Activated CD4-positive, CD25-positive, alpha-beta regulatory T cell treated with anti-CD3 and anti-CD28 coated beads, Interleukin-2, amount 50 U/mL, for 24 hours (primary cell): ENCODE measurements at regions not wholly inside any gene's neighbourhood (a gene's known extent, or its start where the extent isn't known, plus 50 kb on each side); places are given as distances from the start of the nearest gene placed in this dataset.
"Not testable (repeated sequence)": the region's sequence is repeated elsewhere in the genome, so short reads cannot be mapped to it uniquely, and the experiment has no call there.

ENCODE experiments used
- ATAC-seq, 2 donors: fragments of 150-1000 bp; cut with Tn5 transposase; one replicate each; pipeline ENCODE4 v1.10.0; 2021; ENCODE audit warnings: mild to moderate bottlenecking in 1 of 2, moderate library complexity in 1 of 2

DNA sequence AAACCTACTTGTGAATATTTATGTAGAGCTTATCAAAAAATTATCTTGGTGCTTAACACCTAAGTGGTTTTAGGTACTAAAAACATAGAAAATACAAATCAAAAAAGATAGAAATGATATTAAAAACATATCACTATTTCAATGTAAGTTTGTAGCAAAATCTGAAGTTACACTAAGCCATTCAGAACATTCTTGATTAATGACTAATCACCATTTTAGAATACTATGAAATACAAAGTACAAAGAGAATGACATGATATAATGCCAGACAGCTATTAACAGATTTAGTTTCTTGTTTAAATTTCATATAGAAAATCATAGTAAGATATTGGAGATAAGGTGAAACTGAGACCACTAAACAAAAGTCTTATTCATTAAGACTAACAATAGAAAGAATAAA, 169.7 kb upstream of the AGTR1 start:
- ATAC-seq = no peak

DNA sequence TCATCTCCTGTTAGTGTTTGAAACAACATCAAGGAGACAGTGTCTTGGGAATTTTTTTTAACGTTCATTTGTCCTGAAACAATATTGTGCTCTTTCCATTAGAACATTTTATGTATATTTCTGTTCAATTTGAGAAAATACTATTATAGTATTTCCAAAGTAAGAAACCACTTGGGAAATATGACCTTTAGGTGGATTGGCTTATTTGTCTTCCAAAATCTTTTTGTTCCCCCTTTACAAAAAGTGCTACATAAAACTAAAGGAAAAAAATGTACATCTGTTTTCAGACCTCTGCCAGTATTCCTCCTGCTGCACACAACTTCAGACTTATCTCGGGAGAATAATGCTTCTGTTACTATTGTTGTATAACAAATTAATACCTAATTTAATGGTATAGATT, 165.9 kb upstream of the AGTR1 start:
- ATAC-seq = no peak

DNA sequence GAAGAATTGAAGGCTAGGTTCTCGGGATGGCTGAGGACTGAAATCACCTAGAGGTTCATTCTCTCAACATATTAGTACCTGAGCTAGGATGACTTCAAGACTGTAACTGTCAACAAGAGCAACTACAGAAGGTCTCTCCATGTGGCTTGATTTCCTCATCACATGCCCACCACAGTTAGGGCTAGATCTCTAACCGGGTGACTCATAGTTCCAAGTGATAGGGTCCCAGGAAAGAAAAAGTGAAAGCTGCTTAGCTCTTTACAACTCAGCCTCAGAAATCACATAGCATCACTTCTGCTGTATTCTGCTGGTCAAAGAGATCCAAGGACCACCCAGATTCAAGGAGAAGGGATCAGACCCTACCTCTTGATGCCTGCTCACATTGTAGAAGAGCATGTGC, 165.4 kb upstream of the AGTR1 start:
- no peak for ATAC-seq

DNA sequence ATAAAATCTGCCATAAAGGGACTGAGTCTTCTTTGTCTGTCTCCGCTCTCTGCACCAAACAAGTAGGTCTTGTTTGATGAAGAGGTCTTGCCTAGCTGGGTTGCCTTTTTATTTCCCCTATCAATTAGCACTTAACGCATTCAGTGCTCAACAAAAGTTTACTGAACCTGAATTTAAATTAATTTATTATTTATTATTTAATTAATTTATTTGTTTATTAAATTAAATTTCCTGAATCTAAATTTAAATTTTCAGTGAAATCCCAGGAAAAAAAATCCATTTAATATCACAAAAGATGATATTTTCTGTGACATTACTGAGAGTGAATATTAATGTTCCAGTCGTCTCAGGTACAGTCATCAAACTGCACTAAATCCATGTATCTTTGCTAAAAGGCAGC, 164.9 kb upstream of the AGTR1 start:
- no peak for ATAC-seq

DNA sequence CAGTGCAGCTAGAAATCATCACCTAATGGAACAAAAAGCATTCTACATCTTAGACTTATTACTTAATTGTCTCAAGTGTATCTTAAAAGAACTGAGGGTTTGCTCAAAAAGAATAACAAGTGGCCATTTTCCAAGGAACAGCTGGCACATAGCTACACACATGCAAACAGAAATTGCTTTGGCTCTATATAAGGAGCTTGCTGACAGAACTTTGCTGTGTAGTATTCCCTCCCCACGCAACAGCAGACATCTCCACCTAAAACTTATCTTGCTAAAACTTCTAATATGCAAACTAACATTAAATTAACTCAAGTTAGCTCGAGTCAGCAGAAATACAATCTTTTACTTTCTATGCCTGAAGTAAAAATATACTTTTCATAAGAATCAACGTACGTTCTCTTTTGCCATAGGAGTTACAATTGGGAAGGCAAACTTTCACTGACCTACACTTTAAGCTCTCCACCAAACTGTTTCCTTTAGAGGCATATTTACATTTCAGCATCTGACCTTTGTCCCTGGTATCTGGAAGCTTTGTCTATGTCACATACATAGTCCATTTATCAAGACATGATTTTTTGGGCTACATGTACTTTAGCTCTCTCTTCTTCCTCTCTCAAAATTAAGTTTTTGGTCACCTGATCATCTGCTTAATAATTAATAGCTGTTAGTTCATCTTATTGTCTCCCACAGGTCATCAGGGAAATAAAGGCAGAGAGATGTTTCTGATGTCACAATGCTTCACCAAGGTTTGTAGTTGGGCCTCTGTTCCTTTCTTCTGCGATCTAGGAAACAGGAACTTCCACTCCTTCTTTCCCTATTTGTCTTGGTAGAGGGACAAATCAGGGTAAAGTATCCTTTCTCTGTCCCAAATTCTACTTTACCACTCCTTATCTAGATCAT, 163.4 kb upstream of the AGTR1 start:
- no peak for ATAC-seq

DNA sequence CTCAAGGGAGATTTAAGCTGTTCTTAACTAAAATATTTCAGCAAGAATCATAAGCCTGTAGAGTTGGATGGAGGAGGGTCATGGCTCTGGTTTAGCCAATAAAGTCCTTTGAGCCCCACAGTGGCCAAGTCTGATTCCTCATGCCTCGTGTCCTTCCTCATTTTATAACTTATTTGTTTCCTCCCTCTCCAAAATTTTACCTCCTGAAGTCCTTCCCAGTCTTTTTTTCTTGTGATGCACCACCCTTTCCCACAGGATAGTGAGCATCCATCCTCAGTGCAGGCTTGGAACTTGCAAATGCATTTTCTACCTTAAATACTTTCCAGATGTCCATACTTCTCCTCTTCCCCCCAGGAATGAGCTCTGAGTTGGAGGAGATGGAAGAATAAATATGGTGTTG, 162.7 kb upstream of the AGTR1 start:
- ATAC-seq = no peak

DNA sequence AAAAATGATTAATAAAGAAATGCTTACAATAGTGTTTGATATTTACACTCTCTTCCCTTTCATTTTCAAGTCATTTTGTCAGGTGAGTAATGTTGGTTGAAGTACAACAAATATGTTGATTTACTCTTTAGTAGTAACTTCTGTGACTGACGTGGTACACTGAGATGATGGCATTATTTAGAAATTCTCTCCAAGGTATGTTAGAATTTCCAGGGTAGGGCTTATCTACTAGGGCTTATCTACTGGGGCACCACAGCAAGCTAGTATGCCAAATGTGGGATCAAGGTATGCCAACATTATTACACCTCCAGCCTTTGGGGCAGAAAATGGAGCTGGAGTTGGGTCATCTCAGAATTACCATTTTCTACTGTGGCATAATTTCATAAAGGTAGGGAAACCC, 157.4 kb upstream of the AGTR1 start:
- no peak for ATAC-seq

DNA sequence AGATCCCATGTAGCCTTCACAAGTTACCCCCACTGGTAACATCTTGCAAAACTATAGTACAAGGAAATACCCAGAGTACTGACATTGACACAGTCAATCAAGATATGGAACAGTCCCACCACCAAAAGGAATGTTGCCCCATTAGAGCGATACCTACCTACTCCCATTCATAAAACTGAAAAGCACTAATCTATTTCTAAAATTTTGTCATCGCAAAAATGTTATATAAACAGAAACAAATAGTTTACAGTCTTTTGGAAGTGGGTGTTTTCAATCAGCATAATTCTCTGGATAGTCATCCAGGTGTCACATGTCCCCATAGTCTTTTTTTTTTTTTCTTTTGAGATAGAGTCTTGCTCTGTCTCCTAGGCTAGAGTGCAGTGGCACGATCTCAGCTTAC, 156.9 kb upstream of the AGTR1 start:
- no peak for ATAC-seq

DNA sequence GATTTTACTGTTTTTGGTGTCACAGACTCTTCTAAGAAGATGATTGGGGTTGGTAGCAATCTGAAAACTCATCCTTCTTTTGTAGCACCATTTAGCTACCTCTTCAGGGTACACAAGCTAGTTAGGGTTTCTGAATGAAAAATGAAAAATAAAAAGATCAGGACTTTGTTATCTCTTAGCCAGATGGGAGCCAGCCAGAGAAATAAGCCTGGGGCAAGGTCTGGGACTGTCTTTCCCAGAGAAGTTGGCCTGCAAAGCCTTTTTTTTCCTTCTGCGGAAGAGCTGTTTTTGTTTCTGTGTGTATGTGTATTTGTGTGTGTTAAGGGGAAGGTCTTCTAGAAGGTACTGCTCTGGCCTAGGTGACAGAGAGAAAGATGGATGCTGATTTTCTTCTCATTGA, 150.7 kb upstream of the AGTR1 start:
- ATAC-seq = no peak

DNA sequence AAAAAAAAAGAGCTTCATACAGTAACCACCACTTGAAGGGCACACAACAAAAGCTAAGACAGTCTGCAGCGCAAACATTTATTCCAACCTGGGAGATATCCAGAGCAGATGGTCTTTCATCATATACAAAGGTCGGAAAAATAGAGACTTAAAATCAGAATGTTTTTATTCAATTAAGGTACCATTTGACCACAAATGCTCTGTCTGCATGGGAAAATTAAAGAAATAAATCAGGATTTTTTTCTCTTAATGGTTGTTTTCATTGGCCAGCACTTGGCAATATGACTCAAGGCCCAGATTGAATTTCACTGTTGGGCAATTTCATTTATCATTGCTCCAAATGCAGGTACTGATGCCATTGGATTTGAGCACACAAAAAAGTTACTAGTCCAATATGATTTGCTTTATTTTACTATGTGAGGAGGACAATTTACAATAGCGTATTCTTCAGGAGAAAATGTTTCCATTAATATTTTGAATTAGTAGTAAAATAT, 145.9 kb upstream of the AGTR1 start:
- no peak for ATAC-seq

DNA sequence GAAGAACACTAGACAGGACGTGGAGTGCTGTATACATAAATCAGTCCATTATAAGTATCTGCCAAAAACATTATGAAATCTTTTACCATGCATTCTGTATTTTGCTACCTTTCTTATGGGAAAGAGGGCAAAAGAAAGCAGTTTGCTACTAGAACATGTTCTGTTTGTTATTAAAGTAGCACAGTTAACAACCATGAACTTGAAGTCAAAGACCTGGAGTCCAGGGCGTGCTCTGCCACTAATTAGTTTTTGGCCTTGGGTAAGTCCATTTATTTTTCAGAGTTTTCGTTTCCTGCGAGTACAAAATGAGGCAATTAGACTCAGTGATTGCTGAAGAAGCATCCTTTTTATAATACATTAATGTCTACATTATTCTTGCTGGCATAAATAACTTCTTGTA, 143.3 kb upstream of the AGTR1 start:
- no peak for ATAC-seq

DNA sequence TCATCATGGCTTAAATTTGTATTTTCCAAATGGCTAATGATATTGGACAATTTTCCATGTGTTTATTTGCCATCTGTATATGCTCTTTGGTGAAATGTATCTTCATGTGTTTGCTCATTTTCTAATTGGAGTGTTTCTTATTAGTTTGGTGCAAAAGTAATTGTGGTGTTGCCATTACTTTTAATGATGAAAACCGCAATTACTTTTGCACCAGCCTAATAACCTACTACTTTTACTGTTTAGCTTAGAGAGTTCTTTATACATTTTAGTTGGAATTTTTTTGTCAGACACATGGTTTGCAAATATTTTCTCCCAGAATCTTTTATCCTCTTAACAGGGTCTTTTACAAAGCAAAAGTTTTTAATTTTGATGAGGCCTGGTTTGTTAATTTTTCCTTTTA, 141.0 kb upstream of the AGTR1 start:
- ATAC-seq = no peak

DNA sequence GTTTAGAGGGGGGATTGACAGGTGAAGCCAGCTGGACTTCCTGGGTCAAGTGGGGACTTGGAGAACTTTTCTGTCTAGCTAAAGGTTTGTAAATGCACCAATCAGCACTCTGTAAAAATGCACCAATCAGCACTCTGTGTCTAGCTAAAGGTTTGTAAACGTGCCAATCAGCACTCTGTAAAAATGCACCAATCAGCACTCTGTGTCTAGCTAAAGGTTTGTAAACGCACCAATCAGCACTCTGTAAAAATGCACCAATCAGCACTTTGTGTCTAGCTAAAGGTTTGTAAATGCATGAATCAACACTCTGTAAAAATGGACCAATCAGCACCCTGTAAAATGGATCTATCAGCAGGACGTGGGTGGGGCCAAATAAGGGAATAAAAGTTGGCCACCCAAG, 120.1 kb upstream of the AGTR1 start:
- not testable (repeated sequence) for ATAC-seq

DNA sequence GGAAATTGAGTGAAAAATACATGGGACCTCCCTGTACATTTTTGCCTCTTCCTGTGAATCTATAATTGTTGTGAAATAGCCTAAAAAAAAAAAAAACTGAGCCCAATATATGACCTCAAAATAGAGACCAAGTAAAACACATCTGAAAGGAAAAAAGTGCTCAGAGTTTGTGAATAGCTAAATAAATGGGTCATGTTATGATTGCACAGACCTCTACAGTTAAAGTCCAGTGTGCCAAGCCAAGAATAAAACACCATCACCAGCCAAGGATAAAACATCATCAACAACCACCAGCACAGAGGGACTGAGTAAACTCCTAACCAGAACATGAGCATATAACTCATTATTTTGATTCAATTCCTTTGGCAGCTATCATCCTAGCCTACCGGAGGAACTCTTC, 115.6 kb upstream of the AGTR1 start:
- no peak for ATAC-seq

DNA sequence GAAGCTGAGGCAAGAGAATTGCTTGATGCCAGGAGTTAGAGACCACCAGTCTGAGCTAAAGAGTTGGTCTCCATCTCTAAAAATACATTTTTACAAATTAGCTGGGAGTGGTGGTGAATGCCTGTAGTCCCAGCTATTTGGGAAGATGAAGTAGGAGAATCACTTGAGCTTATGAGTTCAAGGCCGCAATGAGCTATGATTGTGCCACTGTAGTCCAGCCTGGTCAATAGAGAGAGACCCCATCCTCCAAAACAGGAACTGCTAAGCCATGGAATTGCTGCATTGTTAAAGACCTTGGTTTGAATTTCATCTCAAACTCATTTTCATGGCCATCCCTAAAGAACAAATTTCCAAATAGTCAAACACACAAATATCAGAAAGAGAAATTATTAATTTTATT, 113.9 kb upstream of the AGTR1 start:
- ATAC-seq = no peak

DNA sequence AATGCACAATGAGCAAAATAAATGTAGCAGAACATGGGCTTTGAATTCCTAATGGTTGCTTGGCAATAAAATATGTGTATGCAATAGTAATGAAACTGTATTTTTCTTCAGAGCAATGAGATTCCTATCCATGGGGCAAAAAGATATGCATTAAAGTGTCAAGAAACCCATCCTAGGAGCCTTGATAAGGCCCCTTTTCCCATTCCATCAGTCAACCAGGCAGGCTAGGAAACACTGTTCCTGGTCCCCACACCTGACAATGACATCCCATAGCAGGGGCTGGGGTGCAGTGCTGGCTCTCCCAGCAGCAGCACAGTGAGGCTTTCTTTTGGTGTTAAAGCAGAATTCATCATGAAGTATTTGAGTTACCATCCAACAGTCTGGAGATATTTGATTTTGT, 113.3 kb upstream of the AGTR1 start:
- no peak for ATAC-seq

DNA sequence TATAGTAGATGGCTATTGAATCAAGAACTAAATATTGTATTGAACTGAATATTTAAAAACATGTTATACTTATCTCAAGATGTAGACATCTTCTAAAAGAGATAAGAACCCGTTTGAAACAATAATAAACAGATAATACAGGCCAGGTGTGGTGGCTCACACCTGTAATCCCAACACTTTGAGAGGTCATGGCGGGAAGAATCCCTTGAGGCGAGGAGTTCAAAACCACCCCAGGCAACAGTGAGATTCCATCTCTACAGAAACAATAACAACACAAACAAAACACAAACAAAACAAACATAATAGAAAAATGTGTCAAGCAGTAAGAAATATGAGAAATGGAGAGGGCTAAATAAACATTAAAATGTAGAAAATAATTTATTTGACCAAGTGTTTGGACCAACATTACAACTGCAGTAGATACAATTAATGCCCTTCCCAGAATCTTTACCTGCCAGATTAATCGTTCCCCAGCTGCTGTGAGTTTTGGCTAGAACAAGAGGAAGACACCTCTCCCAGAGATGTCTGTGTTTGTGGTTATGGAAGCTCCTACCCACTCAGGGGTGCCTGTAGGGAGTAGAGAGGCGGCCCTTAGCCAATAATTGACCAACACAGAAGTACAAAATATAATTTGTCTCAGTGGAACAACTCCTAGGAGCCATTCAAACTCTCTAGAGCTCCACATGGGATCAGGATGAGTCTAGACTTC, 111.9 kb upstream of the AGTR1 start:
- ATAC-seq = no peak

DNA sequence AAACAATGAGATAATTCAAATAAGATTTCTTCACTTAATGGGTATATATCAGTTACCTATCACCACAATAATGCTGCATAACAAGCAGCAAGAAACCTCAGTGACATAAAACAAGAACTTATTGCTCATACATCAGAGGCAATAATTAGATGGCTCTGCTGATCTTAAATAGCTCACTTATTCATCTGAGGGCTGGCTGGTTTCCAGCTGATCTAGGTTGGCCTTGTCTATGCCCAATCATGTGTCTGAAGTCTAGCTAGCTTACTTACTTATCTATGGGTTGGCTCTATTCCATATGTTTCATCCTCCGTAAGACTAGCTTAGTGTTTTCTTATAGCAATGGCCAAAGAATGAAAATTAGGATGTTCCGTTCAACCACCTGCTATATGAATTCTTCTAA, 109.4 kb upstream of the AGTR1 start:
- no peak for ATAC-seq

DNA sequence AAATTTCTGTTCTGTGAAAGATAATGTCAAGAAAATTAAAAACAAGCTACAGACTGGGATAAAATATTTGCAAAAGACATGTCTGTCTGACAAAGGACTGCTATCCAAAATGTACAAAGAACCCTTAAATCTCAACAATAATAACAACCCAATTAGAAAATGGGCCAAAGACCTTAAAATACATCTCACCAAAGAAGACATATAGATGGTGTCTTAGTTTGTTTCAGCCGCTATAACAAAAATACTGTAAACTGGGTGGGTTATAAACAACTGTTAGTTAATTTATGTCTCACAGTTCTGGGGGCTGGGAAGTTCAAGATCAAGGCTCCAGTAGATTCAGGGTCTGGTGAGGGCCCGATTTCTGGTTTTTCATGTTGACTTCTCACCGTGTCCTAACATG, 106.2 kb upstream of the AGTR1 start:
- ATAC-seq = no peak

DNA sequence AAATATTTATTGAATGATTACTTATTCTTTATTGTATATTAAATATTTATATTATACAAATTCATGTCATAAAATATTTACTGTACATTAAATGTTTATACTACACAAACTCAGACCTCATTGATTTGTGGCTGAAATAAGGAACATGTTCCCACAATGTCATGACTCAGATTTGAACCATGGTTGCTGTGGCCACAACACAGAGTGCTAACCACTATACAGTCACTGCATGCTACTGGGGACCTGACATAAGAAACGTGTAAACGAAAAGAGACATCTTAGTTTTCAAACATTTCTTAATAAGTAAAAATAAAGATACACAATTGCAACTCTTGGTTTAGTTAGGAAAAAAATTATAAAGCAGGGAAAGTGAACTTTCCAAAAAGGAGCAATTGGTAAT, 99.1 kb upstream of the AGTR1 start:
- no peak for ATAC-seq

DNA sequence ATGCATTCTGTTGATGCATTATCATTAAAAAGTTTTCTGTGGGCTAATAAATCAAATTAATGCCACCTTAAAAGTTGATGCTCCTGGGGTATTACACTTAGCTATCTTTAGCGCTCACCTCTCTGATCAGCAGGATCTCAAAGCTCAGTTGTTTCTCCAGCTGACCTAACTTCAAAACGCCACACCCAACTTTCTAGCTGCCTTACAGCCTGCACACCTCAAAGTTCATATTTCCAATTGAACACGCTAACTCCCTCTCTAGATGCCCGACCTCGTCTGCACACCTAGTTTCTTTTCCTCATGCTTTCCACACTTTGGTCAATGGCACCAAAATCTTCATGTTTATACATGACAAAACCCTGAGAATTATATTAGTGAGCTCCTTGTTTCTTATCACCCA, 98.2 kb upstream of the AGTR1 start:
- no peak for ATAC-seq

DNA sequence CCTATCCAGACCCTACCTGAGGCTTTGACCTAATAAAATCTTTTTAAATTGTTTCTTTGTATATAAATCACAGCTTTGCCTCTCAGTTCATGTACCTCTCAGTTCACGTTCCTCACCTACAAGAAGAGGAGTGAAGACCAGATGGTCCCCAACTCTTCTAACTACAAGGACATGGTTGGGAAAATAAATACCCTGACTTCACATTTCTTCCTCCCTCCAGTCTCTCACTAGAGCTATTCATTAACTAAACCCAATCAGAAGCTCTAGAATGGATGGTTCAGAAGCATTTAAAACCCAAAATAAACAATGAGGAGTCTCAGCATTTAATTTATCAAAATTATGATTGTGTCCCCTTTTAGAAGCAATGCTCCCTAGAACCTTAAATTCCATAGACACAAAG, 97.3 kb upstream of the AGTR1 start:
- no peak for ATAC-seq

DNA sequence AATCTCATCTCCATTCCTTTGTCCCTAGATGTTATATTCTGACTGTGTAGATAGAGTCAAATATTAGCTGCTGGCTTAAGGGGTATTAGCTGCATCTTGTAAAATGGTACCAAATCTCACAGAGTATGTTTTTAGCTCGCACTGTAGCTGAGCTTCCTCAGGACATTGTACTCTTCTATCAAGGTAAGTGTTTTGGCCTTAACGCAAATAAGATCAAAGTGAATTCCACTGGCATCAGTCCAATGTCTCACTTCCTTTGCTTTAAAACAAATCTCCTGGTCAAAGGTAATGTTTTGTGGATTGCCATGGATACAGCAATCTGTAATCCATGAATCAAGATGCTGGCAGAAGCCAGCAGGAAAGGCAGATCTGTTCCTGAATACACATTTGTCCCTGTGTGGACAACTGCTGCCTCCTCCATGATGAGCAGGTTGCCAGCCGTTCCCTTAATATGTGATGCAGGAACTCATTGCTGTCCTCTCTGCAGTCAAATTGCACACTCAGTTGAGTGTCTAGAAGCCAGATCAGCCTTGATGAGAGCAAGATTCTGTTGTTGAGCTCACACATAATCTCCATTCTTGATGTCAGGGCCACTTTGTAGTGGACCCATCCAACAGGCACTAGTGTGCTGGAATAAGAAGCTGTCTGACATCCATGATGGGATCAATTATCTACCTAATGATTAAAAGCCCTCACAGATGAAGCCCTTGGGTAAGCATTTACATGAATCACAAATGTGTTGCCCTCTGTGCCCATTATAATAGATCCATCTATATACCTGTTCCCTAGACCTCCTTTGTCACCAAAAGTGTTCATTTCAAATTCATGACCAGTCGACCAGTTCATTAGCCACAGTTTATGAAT, 96.6 kb upstream of the AGTR1 start:
- no peak for ATAC-seq
